ENCODE measurements at regions not wholly inside any gene's neighbourhood (a gene's known extent, or its start where the extent isn't known, plus 50 kb on each side); places are given as distances from the start of the nearest gene placed in this dataset.

- no peak for TF ChIP-seq CTCF (IDR thresholded peaks at IDR 0.05)
- no peak for TF ChIP-seq POLR2A (IDR thresholded peaks at IDR 0.05)
Measured at GRCh38 chr10:9234191-9234590, 1179.7 kb downstream of the GATA3 start.

Data from thyroid gland (tissue), 4 donors.